ENCODE measurements at regions not wholly inside any gene's neighbourhood (a gene's known extent, or its start where the extent isn't known, plus 50 kb on each side); places are given as distances from the start of the nearest gene placed in this dataset.

- Histone ChIP-seq H2AFZ (ENCODE audit: control insufficient read depth, low read depth, low read length) (no peak overlapping the region), H3K36me3 (ENCODE audit: control insufficient read depth in 2 of 2, insufficient read depth in 2 of 2, low read length in 1 of 2) (no peaks in the 10 kb centered on the region), H3K79me2 (ENCODE audit: control insufficient read depth, insufficient read depth, low read length) (no peaks in the 10 kb centered on the region), H3K27ac (ENCODE audit: control insufficient read depth, insufficient read depth) (no peak overlapping the region), H3K9me3 (replicated peaks; ENCODE audit: control insufficient read depth, insufficient read depth, low read length) (no peaks in the 10 kb centered on the region), H3K9ac (ENCODE audit: control insufficient read depth, insufficient read depth, low read length) (no peak overlapping the region), H3K4me2 (ENCODE audit: control insufficient read depth, insufficient read depth) (no peak overlapping the region), H3K27me3 (replicated peaks in 1 of 2; ENCODE audit: control insufficient read depth in 2 of 2, insufficient read depth in 2 of 2, low read length in 1 of 2) (no peaks in the 10 kb centered on the region), H4K20me1 (ENCODE audit: control insufficient read depth, insufficient read depth) (no peaks in the 10 kb centered on the region), H3K4me1 (ENCODE audit: control insufficient read depth, insufficient read depth, low read length) (peaks cover 11% of the 10 kb centered on the region; the same call in 1 of the 2 replicates), H3K4me3 (no peak overlapping the region)
- DNase-seq (ENCODE audit: low read depth, low spot score) (no peak), FAIRE-seq (no peak), ATAC-seq (no peak)
- SMC1A ChIA-PET (ENCODE audit: uncharacterized antibody, unreplicated experiment) = no interaction called here
- CTCF ChIA-PET = no interaction called here
- intact Hi-C loops (cut with micrococcal nuclease; ENCODE audit: unreplicated experiment) (no loop called here), in situ Hi-C loops (cut with MboI) (no loop called here)
- BruUV-seq (replicated peaks) = no TSS peak
- RAD21 ChIA-PET (ENCODE audit: unreplicated experiment) = no interaction called here
- no peak for TF ChIP-seq ZBTB4 (CRISPR knock-in tag; IDR thresholded peaks at IDR 0.05)
- no peak for TF ChIP-seq PBX3 (IDR thresholded peaks at IDR 0.05; ENCODE audit: insufficient replicate concordance, low read depth, low read length)
- TF ChIP-seq PKNOX1 (IDR thresholded peaks at IDR 0.05) = no peak
- TF ChIP-seq SMC3 (IDR thresholded peaks at IDR 0.05; ENCODE audit: borderline replicate concordance, low read length) = no peak
- no peak for TF ChIP-seq SMARCA5 (IDR thresholded peaks at IDR 0.05)
- no peak for TF ChIP-seq ETV6 (conservative IDR thresholded peaks at IDR 0.05 in 1 of 2, IDR thresholded peaks at IDR 0.05 in 1 of 2; ENCODE audit: borderline replicate concordance in 1 of 2, low read depth in 1 of 2)
- TF ChIP-seq ATF2 (IDR thresholded peaks at IDR 0.05; ENCODE audit: low read length) = no peak
- POLR2A ChIA-PET = no interaction called here
- WGBS (ENCODE audit: insufficient coverage, insufficient replicate concordance, low lambda C conversion rate, missing lambda C conversion rate) = 53% methylated on average over 4 of the region's 4 CpGs
Measured at GRCh38 chr2:39487398-39488250, 50.5 kb upstream of the MAP4K3 start.
